Spleen (tissue), 11 donors: ENCODE measurements at regions not wholly inside any gene's neighbourhood (a gene's known extent, or its start where the extent isn't known, plus 50 kb on each side); places are given as distances from the start of the nearest gene placed in this dataset.
"Not testable (repeated sequence)": the region's sequence is repeated elsewhere in the genome, so short reads cannot be mapped to it uniquely, and the experiment has no call there.

Source experiments
- DNase-seq: peaks from one replicate; pipeline ENCODE4 v3.0.0-alpha.2; 2020
- H3K27ac ChIP-seq, 8 donors: fragments of 200-600 bp; sonication (generic) in 7 of 8; 1 replicate in 4 of 8; 2 replicates in 4 of 8; pipeline versions ENCODE4 v1.5.0 to v1.8.0; 2016 to 2021; ENCODE audit warnings: inconsistent platforms in 4 of 8, mild to moderate bottlenecking in 4 of 8, moderate library complexity in 1 of 8
- H3K27me3 ChIP-seq, 7 donors: fragments of 200-600 bp; sonication (generic) in 6 of 7; replicated peaks in 1 of 7; 1 replicate in 4 of 7; 2 replicates in 3 of 7; pipeline versions ENCODE4 v1.5.0 to v1.8.0; 2016 to 2021; ENCODE audit warnings: inconsistent platforms in 3 of 7, mild to moderate bottlenecking in 1 of 7
- H3K36me3 ChIP-seq, 6 donors: fragments of 200-600 bp; sonication (generic) in 5 of 6; 1 replicate in 4 of 6; 2 replicates in 2 of 6; pipeline versions ENCODE4 v1.5.0 to v1.8.0; 2016 to 2021; ENCODE audit warnings: inconsistent platforms in 2 of 6
- H3K4me1 ChIP-seq, 6 donors: fragments of 200-600 bp; sonication (generic) in 5 of 6; 1 replicate in 3 of 6; 2 replicates in 3 of 6; pipeline versions ENCODE4 v1.5.0 to v1.8.0; 2016 to 2021; ENCODE audit warnings: inconsistent platforms in 3 of 6
- H3K4me3 ChIP-seq, 8 donors: fragments of 200-600 bp; sonication (generic) in 7 of 8; 1 replicate in 4 of 8; 2 replicates in 4 of 8; pipeline versions ENCODE4 v1.5.0 to v1.8.0; 2016 to 2021; ENCODE audit warnings: inconsistent platforms in 4 of 8, mild to moderate bottlenecking in 4 of 8, moderate library complexity in 2 of 8
- H3K9me3 ChIP-seq, 8 donors: fragments of 200-600 bp; sonication (generic) in 7 of 8; 1 replicate in 4 of 8; 2 replicates in 4 of 8; pipeline versions ENCODE4 v1.5.0 to v1.8.0; 2016 to 2021; ENCODE audit warnings: inconsistent platforms in 4 of 8
- POLR2A ChIP-seq, 3 donors: fragments of 450-650 bp; IDR thresholded peaks; one replicate each; pipeline ENCODE4 v1.5.1; 2017; ENCODE audit warnings: antibody characterized with exemption in 3 of 3, mild to moderate bottlenecking in 1 of 3
- POLR2AphosphoS5 ChIP-seq, 3 donors: sonication (generic); formaldehyde crosslinking; IDR thresholded peaks; one replicate each; pipeline ENCODE4 v1.5.1; 2017; ENCODE audit warnings: antibody characterized with exemption in 3 of 3
- WGBS, 5 donors: extraction: QIAGEN DNeasy Blood & Tissue Kit in 3 of 5; methylation state at CpG; one replicate each; pipeline versions ENCODE4 v1.1.5 to v1.1.7; 2013 to 2018; 5-methylcytosine and 5-hydroxymethylcytosine counted together
- intact Hi-C: fragments of 100-400 bp; cut with DNase I; formaldehyde crosslinking; loops from one replicate; pipeline ENCODE4 v1.15.0; 2023; ENCODE audit warnings: low total_unique reads
- TF ChIP-seq, protein P1 (sequence below), 11 experiments: fragments of 200-600 bp in 7 of 11; fragments of 450-650 bp in 4 of 11; sonication (generic) in 4 of 11; IDR thresholded peaks in 8 of 11; conservative IDR thresholded peaks in 3 of 11; 1 replicate in 7 of 11; 2 replicates in 4 of 11; pipeline versions ENCODE4 v1.4.0 to v1.8.0; 2016 to 2021; ENCODE audit warnings: antibody characterized with exemption in 11 of 11, inconsistent platforms in 4 of 11, mild to moderate bottlenecking in 1 of 11
- donor health status: healthy with polysubstance abuse.
- donor health status: DM: no; HTN: no; CAD: no; lungs with moderate emphysema.
- donor health status: DM: no; HTN: no; CAD: no.
- donor health status: Bipolar disorder and iron deficiency.
- donor health status: healthy.
- donor health status: DM: no; HTN: no; CAD: no.
- donor health status: DM: yes; HTN: yes; CAD: no.

DNA sequence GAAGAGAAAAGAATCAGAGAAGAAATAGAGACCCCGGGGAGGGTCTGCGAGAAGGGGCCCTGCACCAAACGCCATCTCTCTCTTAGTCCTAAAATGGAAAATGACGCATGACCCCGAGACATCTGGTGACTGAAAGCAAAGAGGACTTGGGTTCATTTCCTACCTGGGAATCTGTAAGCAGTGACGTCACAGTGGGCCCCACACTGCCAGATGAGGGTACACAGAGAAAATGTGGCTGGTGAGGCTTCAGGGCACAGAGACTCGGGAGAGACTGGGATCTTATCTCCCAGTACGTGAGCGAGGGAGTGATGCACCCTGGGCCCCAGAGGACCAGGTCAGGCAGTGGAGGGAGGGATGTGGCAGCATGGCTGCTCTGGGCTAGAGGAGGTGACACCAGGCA lies 288.1 kb upstream of the SFSWAP start:
- Histone ChIP-seq H3K4me1 (no peaks in the 10 kb centered on the region), H3K4me3 (no peak overlapping the region), H3K27ac (no peak overlapping the region), H3K9me3 (peaks cover 0 to 31% (median 19%) of the 10 kb centered on the region in 8 donors), H3K27me3 (peaks cover 0 to 23% (median 0%) of the 10 kb centered on the region in 7 donors), H3K36me3 (no peaks in the 10 kb centered on the region)
- DNase-seq, result peak; percentile 33
- intact Hi-C loops, result no loop called here
- TF ChIP-seq, protein P1, sequence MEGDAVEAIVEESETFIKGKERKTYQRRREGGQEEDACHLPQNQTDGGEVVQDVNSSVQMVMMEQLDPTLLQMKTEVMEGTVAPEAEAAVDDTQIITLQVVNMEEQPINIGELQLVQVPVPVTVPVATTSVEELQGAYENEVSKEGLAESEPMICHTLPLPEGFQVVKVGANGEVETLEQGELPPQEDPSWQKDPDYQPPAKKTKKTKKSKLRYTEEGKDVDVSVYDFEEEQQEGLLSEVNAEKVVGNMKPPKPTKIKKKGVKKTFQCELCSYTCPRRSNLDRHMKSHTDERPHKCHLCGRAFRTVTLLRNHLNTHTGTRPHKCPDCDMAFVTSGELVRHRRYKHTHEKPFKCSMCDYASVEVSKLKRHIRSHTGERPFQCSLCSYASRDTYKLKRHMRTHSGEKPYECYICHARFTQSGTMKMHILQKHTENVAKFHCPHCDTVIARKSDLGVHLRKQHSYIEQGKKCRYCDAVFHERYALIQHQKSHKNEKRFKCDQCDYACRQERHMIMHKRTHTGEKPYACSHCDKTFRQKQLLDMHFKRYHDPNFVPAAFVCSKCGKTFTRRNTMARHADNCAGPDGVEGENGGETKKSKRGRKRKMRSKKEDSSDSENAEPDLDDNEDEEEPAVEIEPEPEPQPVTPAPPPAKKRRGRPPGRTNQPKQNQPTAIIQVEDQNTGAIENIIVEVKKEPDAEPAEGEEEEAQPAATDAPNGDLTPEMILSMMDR (IDR thresholded peaks at IDR 0.05 in 8 of 11, conservative IDR thresholded peaks at IDR 0.05 in 3 of 11), result no peak
- TF ChIP-seq POLR2A (IDR thresholded peaks at IDR 0.05), result no peak
- TF ChIP-seq POLR2AphosphoS5 (IDR thresholded peaks at IDR 0.05), result no peak
- WGBS, 5 donors, result 67 to 77% (median 77%) methylated on average over 9 of the region's 9 CpGs

DNA sequence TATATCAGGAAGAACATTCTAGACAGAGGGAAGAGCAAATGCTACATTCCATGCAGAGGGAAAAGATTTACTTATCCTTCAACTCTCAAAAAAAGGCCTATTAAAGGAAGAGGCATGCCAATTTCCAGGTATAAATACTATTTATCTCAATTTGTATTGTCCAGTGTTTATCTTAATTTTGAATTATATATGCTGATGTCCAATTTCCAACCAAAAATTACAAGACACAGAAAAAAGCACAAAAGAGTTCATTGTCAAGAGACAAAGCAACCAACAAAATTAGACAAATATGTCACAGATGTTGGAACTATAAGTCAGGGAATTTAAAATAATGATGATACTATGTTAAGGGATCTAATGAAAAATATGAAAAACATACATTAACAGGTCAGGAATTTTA lies 286.6 kb upstream of the SFSWAP start:
- H3K9me3 ChIP-seq, result peaks cover 0 to 31% (median 19%) of the 10 kb centered on the region in 8 donors
- H3K4me3 ChIP-seq, result no peak overlapping the region
- DNase-seq, result no peak
- no peaks in the 10 kb centered on the region for H3K4me1 ChIP-seq
- H3K27me3 ChIP-seq, result peaks cover 0 to 23% (median 0%) of the 10 kb centered on the region in 7 donors
- intact Hi-C loops, result no loop called here
- TF ChIP-seq POLR2A (IDR thresholded peaks at IDR 0.05) (no peak), POLR2AphosphoS5 (IDR thresholded peaks at IDR 0.05) (no peak)
- TF ChIP-seq, protein P1 (IDR thresholded peaks at IDR 0.05 in 8 of 11, conservative IDR thresholded peaks at IDR 0.05 in 3 of 11), result no peak
- H3K27ac ChIP-seq, result no peak overlapping the region
- H3K36me3 ChIP-seq, result no peaks in the 10 kb centered on the region

- peaks cover 0 to 32% (median 0%) of the 10 kb centered on the region in 7 donors for H3K27me3 ChIP-seq
- H3K4me1 ChIP-seq, result no peaks in the 10 kb centered on the region
- DNase-seq, result peak; percentile 21
- no peak overlapping the region for H3K4me3 ChIP-seq
- no peak overlapping the region for H3K27ac ChIP-seq
- 77 to 92% (median 86%) methylated on average over 9 of the region's 9 CpGs for WGBS, 5 donors
- peaks cover 0 to 39% (median 21%) of the 10 kb centered on the region in 8 donors for H3K9me3 ChIP-seq
- TF ChIP-seq POLR2A (IDR thresholded peaks at IDR 0.05) (no peak), POLR2AphosphoS5 (IDR thresholded peaks at IDR 0.05) (no peak)
- TF ChIP-seq, protein P1 (IDR thresholded peaks at IDR 0.05 in 8 of 11, conservative IDR thresholded peaks at IDR 0.05 in 3 of 11), result no peak
- intact Hi-C loops, result no loop called here
- H3K36me3 ChIP-seq, result no peaks in the 10 kb centered on the region
Observed at GRCh38 chr12:131425112-131426075, 285.5 kb upstream of the SFSWAP start.

DNA sequence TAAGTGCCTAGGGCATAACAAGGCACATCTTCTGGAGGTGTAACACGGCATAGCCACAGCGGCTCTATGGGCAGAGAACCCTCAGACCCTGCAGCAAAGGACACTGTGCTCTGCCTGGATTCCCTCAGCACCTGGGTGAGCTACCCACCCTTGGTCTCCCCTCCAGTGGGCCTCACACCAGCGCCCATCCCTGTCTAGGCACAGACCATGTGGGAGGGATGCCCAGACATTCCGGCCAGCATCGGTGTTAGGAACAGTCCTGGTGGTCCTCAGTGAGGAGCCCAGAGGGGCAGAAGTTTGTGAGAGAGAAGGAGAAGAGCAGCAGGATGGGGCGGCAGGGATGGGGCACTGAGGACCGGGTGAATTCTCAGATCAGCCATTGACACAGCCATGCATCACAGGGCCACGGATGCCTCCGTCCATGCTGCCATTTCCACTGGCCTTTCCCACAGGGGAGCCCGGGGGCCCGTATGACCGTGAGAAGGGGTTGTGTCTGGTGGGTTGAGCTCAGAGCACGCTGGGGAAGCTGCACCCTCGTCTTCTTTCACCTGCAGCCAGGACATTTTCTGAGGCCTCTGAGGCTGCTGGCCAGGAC lies 282.7 kb upstream of the SFSWAP start:
- intact Hi-C loops, result no loop called here

DNA sequence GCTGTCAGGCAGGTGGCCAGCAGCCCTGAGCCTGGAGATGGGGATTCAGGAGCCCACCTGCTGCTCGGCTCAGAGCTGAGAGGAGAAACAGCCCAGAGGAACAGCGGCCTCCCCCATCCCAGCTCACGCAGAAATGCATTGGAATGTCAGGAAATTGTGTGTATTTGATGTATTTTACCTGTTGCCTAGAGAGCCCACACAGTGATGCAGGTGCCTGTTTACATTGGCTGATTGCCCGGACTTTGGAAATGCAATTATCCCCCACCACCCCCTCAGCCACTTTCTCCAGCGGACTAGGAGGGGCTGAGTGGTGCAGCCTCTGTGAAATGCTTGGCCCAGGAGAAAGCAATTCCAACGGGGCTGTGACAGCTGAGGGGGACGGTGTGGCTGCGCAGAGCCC lies 281.7 kb upstream of the SFSWAP start:
- DNase-seq, H3K36me3 ChIP-seq, H3K4me3 ChIP-seq, intact Hi-C loops, H3K27ac ChIP-seq, H3K4me1 ChIP-seq: not testable (repeated sequence)
- WGBS, 5 donors, result 10 to 56% (median 40%) methylated on average over 2 to 5 of the region's 8 CpGs
- H3K27me3 ChIP-seq, result peaks cover 0 to 35% (median under 1%) of the 10 kb centered on the region in 7 donors
- peaks cover 0 to 33% (median 11%) of the 10 kb centered on the region in 8 donors for H3K9me3 ChIP-seq

More for the DNA sequence above, 282.7 kb upstream of the SFSWAP start:
- no peaks in the 10 kb centered on the region for H3K36me3 ChIP-seq
- peaks cover 0 to 34% (median 0%) of the 10 kb centered on the region in 7 donors for H3K27me3 ChIP-seq
- H3K27ac ChIP-seq, result no peak overlapping the region
- DNase-seq, result peak; percentile 54
- TF ChIP-seq, protein P1 (IDR thresholded peaks at IDR 0.05 in 8 of 11, conservative IDR thresholded peaks at IDR 0.05 in 3 of 11), result no peak
- no peak for TF ChIP-seq POLR2AphosphoS5 (IDR thresholded peaks at IDR 0.05)
- TF ChIP-seq POLR2A (IDR thresholded peaks at IDR 0.05), result no peak
- H3K4me1 ChIP-seq, result no peaks in the 10 kb centered on the region
- 73 to 89% (median 82%) methylated on average over 12 to 14 of the region's 14 CpGs for WGBS, 5 donors
- H3K9me3 ChIP-seq, result peaks cover 0 to 43% (median 20%) of the 10 kb centered on the region in 8 donors
- H3K4me3 ChIP-seq, result no peak overlapping the region

GRCh38 chr12:131429697-131430096 lies 281.2 kb upstream of the SFSWAP start:
- H3K4me3 ChIP-seq, intact Hi-C loops, H3K4me1 ChIP-seq, H3K36me3 ChIP-seq, H3K27ac ChIP-seq: not testable (repeated sequence)
- peak; percentile 61 for DNase-seq
- H3K9me3 ChIP-seq, result peaks cover 0 to 28% (median 7%) of the 10 kb centered on the region in 8 donors
- WGBS, 5 donors, result 66 to 85% (median 70%) methylated on average over 7 to 8 of the region's 8 CpGs
- H3K27me3 ChIP-seq, result peaks cover 0 to 40% (median 3%) of the 10 kb centered on the region in 7 donors
